GM12878 (cell line): ENCODE measurements at regions not wholly inside any gene's neighbourhood (a gene's known extent, or its start where the extent isn't known, plus 50 kb on each side); places are given as distances from the start of the nearest gene placed in this dataset.

Source experiments
- ATAC-seq: fragments of 200-7000 bp; cut with Tn5 transposase; 3 replicates; pipeline ENCODE4 v1.9.1; 2020; ENCODE audit warnings: mild to moderate bottlenecking, moderate library complexity
- BruUV-seq: library from RNA; stranded (reverse); fragments of 400-500 nt; replicated peaks from 2 replicates; lab custom pipeline; 2021; lab: Mats Ljungman, UMichigan
- CTCF ChIA-PET: fragments of 300-600 bp; sonication (Branson Sonifier 250); formaldehyde crosslinking; extraction: SDS; loops from one replicate; lab custom pipeline; 2021; ENCODE audit warnings: inconsistent platforms; lab: Yijun Ruan, JAX
- POLR2A ChIA-PET: fragments of 350-600 bp; formaldehyde crosslinking; extraction: SDS; loops from one replicate; lab custom pipeline; 2021; ENCODE audit warnings: inconsistent platforms; lab: Charles Lee
- RAD21 ChIA-PET: fragments of 300-600 bp; sonication (Branson Sonifier 250); formaldehyde crosslinking; loops from one replicate; lab custom pipeline; 2023; ENCODE audit warnings: antibody characterized with exemption; ENCODE audit not compliant: unreplicated experiment; lab: Charles Lee
- SMC1A ChIA-PET: fragments of 300-600 bp; sonication (Branson Sonifier 250); formaldehyde crosslinking; loops from one replicate; lab custom pipeline; 2023; ENCODE audit not compliant: unreplicated experiment, uncharacterized antibody; lab: Charles Lee
- DNase-seq: peaks from one replicate; pipeline ENCODE4 v3.0.0-alpha.2; 2011; ENCODE audit warnings: low read depth, low spot score
- FAIRE-seq: peaks from 3 replicates; lab custom pipeline; 2011; peaks lifted over from hg19 to GRCh38; lab: Jason Lieb, UNC
- H2AFZ ChIP-seq: 2 replicates; pipeline ENCODE4 v1.6.0; 2011; ENCODE audit warnings: low read depth, low read length, control low read depth; ENCODE audit not compliant: control insufficient read depth
- H3K27ac ChIP-seq: 2 replicates; pipeline ENCODE4 v1.5.1; 2011; ENCODE audit warnings: control low read depth; ENCODE audit not compliant: control insufficient read depth, insufficient read depth
- H3K27me3 ChIP-seq, 2 experiments: replicated peaks in 1 of 2; 2 replicates each; pipeline versions ENCODE4 v1.6.0 to v1.6.1; 2011; ENCODE audit warnings: low read length in 1 of 2; ENCODE audit not compliant: control insufficient read depth in 2 of 2, insufficient read depth in 2 of 2
- H3K36me3 ChIP-seq, 2 experiments: 2 replicates each; pipeline ENCODE4 v1.5.1; 2011; ENCODE audit warnings: low read length in 1 of 2; ENCODE audit not compliant: control insufficient read depth in 2 of 2, insufficient read depth in 2 of 2
- H3K4me1 ChIP-seq: 2 replicates; pipeline ENCODE4 v1.6.1; 2011; ENCODE audit warnings: mild to moderate bottlenecking, low read length, moderate library complexity, mixed read lengths; ENCODE audit not compliant: control insufficient read depth, insufficient read depth
- H3K4me2 ChIP-seq: 2 replicates; pipeline ENCODE4 v1.6.0; 2011; ENCODE audit warnings: control low read depth; ENCODE audit not compliant: control insufficient read depth, insufficient read depth
- H3K4me3 ChIP-seq: fragments of 200-600 bp; sonication (generic); 2 replicates; pipeline ENCODE4 v1.5.1; 2016
- H3K79me2 ChIP-seq: 2 replicates; pipeline ENCODE4 v1.6.0; 2011; ENCODE audit warnings: low read length; ENCODE audit not compliant: control insufficient read depth, insufficient read depth
- H3K9ac ChIP-seq: 2 replicates; pipeline ENCODE4 v1.8.0; 2011; ENCODE audit warnings: low read length, control low read depth, mixed read lengths; ENCODE audit not compliant: control insufficient read depth, insufficient read depth
- H3K9me3 ChIP-seq: replicated peaks from 3 replicates; pipeline ENCODE4 v1.5.1; 2011; ENCODE audit warnings: mild to moderate bottlenecking, low read length; ENCODE audit not compliant: control insufficient read depth, insufficient read depth
- H4K20me1 ChIP-seq: 2 replicates; pipeline ENCODE4 v1.6.0; 2011; ENCODE audit not compliant: control insufficient read depth, insufficient read depth
- ASH2L ChIP-seq: fragments of 300-600, 200-600 bp; sonication (generic); IDR thresholded peaks from 2 replicates; pipeline ENCODE4 v1.6.1; 2017; ENCODE audit warnings: low read depth, mild to moderate bottlenecking, borderline replicate concordance
- ATF3 ChIP-seq: IDR thresholded peaks from 2 replicates; pipeline ENCODE4 v1.6.1; 2011; ENCODE audit warnings: low read depth, mild to moderate bottlenecking, low read length, moderate library complexity, borderline replicate concordance; ENCODE audit errors: extremely low read depth
- EED ChIP-seq: sonication (generic); IDR thresholded peaks from 2 replicates; pipeline ENCODE4 v1.6.1; 2016; ENCODE audit warnings: antibody characterized with exemption, low read depth
- ETV6 ChIP-seq, 2 experiments: fragments of 450-650 bp in 1 of 2; IDR thresholded peaks in 1 of 2; conservative IDR thresholded peaks in 1 of 2; 2 replicates each; pipeline ENCODE4 v1.6.1; 2014; ENCODE audit warnings: antibody characterized with exemption in 1 of 2, borderline replicate concordance in 1 of 2, low read depth in 1 of 2, mild to moderate bottlenecking in 1 of 2, moderate library complexity in 1 of 2
- FOXM1 ChIP-seq: IDR thresholded peaks from 2 replicates; pipeline ENCODE4 v1.6.1; 2012; ENCODE audit warnings: low read depth, mild to moderate bottlenecking, inconsistent platforms, low read length, moderate library complexity
- HDGF ChIP-seq: fragments of 450-650 bp; IDR thresholded peaks from 2 replicates; pipeline ENCODE4 v1.6.1; 2016; ENCODE audit warnings: antibody characterized with exemption
- IRF3 ChIP-seq: fragments of 450-650 bp; IDR thresholded peaks from 2 replicates; pipeline ENCODE4 v1.6.1; 2014; ENCODE audit warnings: mild to moderate bottlenecking
- LARP7 ChIP-seq: fragments of 450-650 bp; IDR thresholded peaks from 2 replicates; pipeline ENCODE4 v1.6.1; 2017; ENCODE audit warnings: mild to moderate bottlenecking
- NFYA ChIP-seq: IDR thresholded peaks from 2 replicates; pipeline ENCODE4 v1.6.1; 2011; ENCODE audit warnings: low read depth, mild to moderate bottlenecking, low read length, improper control_type of control experiment, borderline replicate concordance
- PAX5 ChIP-seq: IDR thresholded peaks from 2 replicates; pipeline ENCODE4 v1.6.1; 2011; ENCODE audit warnings: low read depth, low read length, borderline replicate concordance
- POLR2AphosphoS5 ChIP-seq: IDR thresholded peaks from 2 replicates; pipeline ENCODE4 v1.6.1; 2011; ENCODE audit warnings: mild to moderate bottlenecking, low read length, inconsistent platforms
- RCOR1 ChIP-seq: conservative IDR thresholded peaks from 2 replicates; pipeline ENCODE4 v1.6.1; 2012; ENCODE audit warnings: low read depth, low read length, improper control_type of control experiment
- RELA ChIP-seq: fragments of 450-650 bp; IDR thresholded peaks from 2 replicates; pipeline ENCODE4 v1.8.0; 2014; ENCODE audit warnings: borderline replicate concordance; ENCODE audit not compliant: partially characterized antibody
- SMAD5 ChIP-seq: IDR thresholded peaks from 2 replicates; pipeline ENCODE4 v1.6.1; 2016; ENCODE audit warnings: antibody characterized with exemption, low read depth
- STAT1 ChIP-seq: fragments of 450-650 bp; conservative IDR thresholded peaks from 2 replicates; pipeline ENCODE4 v1.6.1; 2014; ENCODE audit warnings: antibody characterized with exemption, mild to moderate bottlenecking
- ZNF207 ChIP-seq: fragments of 450-650 bp; IDR thresholded peaks from 2 replicates; pipeline ENCODE4 v1.6.1; 2014; ENCODE audit warnings: antibody characterized with exemption, mild to moderate bottlenecking, borderline replicate concordance
- ZNF622 ChIP-seq: fragments of 450-650 bp; IDR thresholded peaks from 2 replicates; pipeline ENCODE4 v1.6.1; 2017; ENCODE audit warnings: mild to moderate bottlenecking, inconsistent platforms
- WGBS: methylation state at CpG from one replicate; pipeline ENCODE4 v1.1.6; 2016; ENCODE audit warnings: low lambda C conversion rate; ENCODE audit not compliant: insufficient replicate concordance, insufficient coverage; ENCODE audit errors: missing lambda C conversion rate; 5-methylcytosine and 5-hydroxymethylcytosine counted together
- in situ Hi-C: fragments of 300-500 bp; cut with MboI; formaldehyde crosslinking; loops from 9 replicates; pipeline ENCODE4 v1.14.3; 2018; ENCODE audit warnings: mixed read lengths
- intact Hi-C: fragments of 100-400 bp; cut with micrococcal nuclease; formaldehyde crosslinking; loops from one replicate; pipeline ENCODE4 v1.14.2; 2022; ENCODE audit not compliant: unreplicated experiment

- in situ Hi-C loops, result no loop called here
- no peaks in the 10 kb centered on the region for H3K4me1 ChIP-seq
- POLR2A ChIA-PET, result no interaction called here
- no peak overlapping the region for H3K27ac ChIP-seq
- H3K79me2 ChIP-seq, result no peaks in the 10 kb centered on the region
- H3K9me3 ChIP-seq, result no peaks in the 10 kb centered on the region
- ATAC-seq (no peak), DNase-seq (no peak)
- no peak overlapping the region for H3K4me3 ChIP-seq
- CTCF ChIA-PET, result interaction anchor here (1.1 kb wide), 1 partner anchor 45 kb away, joined by 3 read pairs; no protein-coding TSS in a partner anchor
- H3K4me2 ChIP-seq, result no peak overlapping the region
- H3K27me3 ChIP-seq, result no peaks in the 10 kb centered on the region
- RAD21 ChIA-PET, result no interaction called here
- SMC1A ChIA-PET, result no interaction called here
- WGBS, result 15% methylated on average over 3 of the region's 3 CpGs
- BruUV-seq, result no TSS peak
- H3K9ac ChIP-seq, result no peak overlapping the region
- H3K36me3 ChIP-seq, result no peaks in the 10 kb centered on the region
- intact Hi-C loops, result no loop called here
- TF ChIP-seq ATF3 (no peak), ZNF622 (no peak), POLR2AphosphoS5 (no peak), STAT1 (no peak), HDGF (no peak), EED (no peak), ASH2L (no peak), FOXM1 (no peak), RCOR1 (no peak), RELA (no peak), PAX5 (no peak), IRF3 (no peak), ETV6 (conservative IDR thresholded peaks at IDR 0.05 in 1 of 2, IDR thresholded peaks at IDR 0.05 in 1 of 2; ENCODE audit: borderline replicate concordance in 1 of 2, low read depth in 1 of 2) (no peak), LARP7 (no peak), SMAD5 (no peak), ZNF207 (no peak), NFYA (no peak)
- TF ChIP-seq, all 136 proteins: peak for 0
- no peak overlapping the region for H2AFZ ChIP-seq
- FAIRE-seq, result no peak
- no peaks in the 10 kb centered on the region for H4K20me1 ChIP-seq
Observed at GRCh38 chr3:181330257-181330656, 340.7 kb upstream of the DNAJC19 start.
